K562 (cell line): ENCODE measurements at regions not wholly inside any gene's neighbourhood (a gene's known extent, or its start where the extent isn't known, plus 50 kb on each side); places are given as distances from the start of the nearest gene placed in this dataset.

Experiments used
- CXXC5 ChIP-seq: fragments of 250-450 bp; sonication (Bioruptor Pico); IDR thresholded peaks from 2 replicates; pipeline ENCODE4 v1.8.0; 2022; ENCODE audit warnings: inconsistent platforms, mild to moderate bottlenecking, moderate library complexity
- MCM7 ChIP-seq, 2 experiments: fragments of 450-650 bp; IDR thresholded peaks; 2 replicates each; pipeline ENCODE4 v1.6.1; 2016 to 2018
- MYNN ChIP-seq, 2 experiments: sonication (generic); formaldehyde crosslinking in 1 of 2; IDR thresholded peaks; 2 replicates each; pipeline versions ENCODE4 v1.5.0 to v1.6.1; 2016 to 2020; ENCODE audit warnings: antibody characterized with exemption in 1 of 2, missing genetic modification reagents in 1 of 2
- RBM14 ChIP-seq: fragments of 200-400 bp; formaldehyde crosslinking; IDR thresholded peaks from 2 replicates; pipeline ENCODE4 v1.6.1; 2018; ENCODE audit warnings: low read depth, mild to moderate bottlenecking, low read length, moderate library complexity, borderline replicate concordance; ENCODE audit not compliant: insufficient read depth
- STAT5A ChIP-seq: IDR thresholded peaks from 2 replicates; pipeline ENCODE4 v1.6.1; 2012; ENCODE audit warnings: low read length, inconsistent platforms, borderline replicate concordance
- THAP12 ChIP-seq: fragments of 250-450 bp; sonication (Bioruptor Pico); IDR thresholded peaks from 2 replicates; pipeline ENCODE4 v1.9.0; 2021; ENCODE audit warnings: mild to moderate bottlenecking, inconsistent platforms
- ZBTB40 ChIP-seq, 2 experiments: fragments of 450-650 bp in 1 of 2; sonication (generic) in 1 of 2; formaldehyde crosslinking in 1 of 2; IDR thresholded peaks; 2 replicates each; pipeline versions ENCODE4 v1.7.1 to v1.9.0; 2016 to 2022; ENCODE audit warnings: inconsistent platforms in 1 of 2, mild to moderate bottlenecking in 1 of 2, missing genetic modification reagents in 1 of 2

- TF ChIP-seq THAP12 (CRISPR knock-in tag): no peak
- no peak for TF ChIP-seq RBM14
- TF ChIP-seq STAT5A: no peak
- TF ChIP-seq MYNN (IDR thresholded peaks at IDR 0.05): no peak
- no peak for TF ChIP-seq MYNN (CRISPR knock-in tag; IDR thresholded peaks at IDR 0.05)
- TF ChIP-seq MCM7 (IDR thresholded peaks at IDR 0.05): no peak
- TF ChIP-seq ZBTB40 (IDR thresholded peaks at IDR 0.05): no peak
- no peak for TF ChIP-seq ZBTB40 (CRISPR knock-in tag; IDR thresholded peaks at IDR 0.05)
- no peak for TF ChIP-seq CXXC5 (CRISPR knock-in tag)
- TF ChIP-seq, all 486 proteins: peak for 0
Observed at GRCh38 chr13:53161251-53161650, 132.6 kb downstream of the OLFM4 start (continued).
